Uterus (tissue), 3 donors: ENCODE measurements at regions not wholly inside any gene's neighbourhood (a gene's known extent, or its start where the extent isn't known, plus 50 kb on each side); places are given as distances from the start of the nearest gene placed in this dataset.

Experiments used
- DNase-seq, 2 donors: peaks; one replicate each; pipeline ENCODE4 v3.0.0-alpha.2; 2019 to 2020
- H3K27ac ChIP-seq, 2 donors: fragments of 200-600 bp; sonication (generic); 1 replicate in 1 of 2; 2 replicates in 1 of 2; pipeline ENCODE4 v1.5.1; 2016 to 2018
- H3K27me3 ChIP-seq, 2 donors: fragments of 200-600 bp; sonication (generic); one replicate each; pipeline ENCODE4 v1.5.1; 2018 to 2019; ENCODE audit warnings: control low read depth in 1 of 2
- H3K36me3 ChIP-seq, 2 donors: fragments of 200-600 bp; sonication (generic); one replicate each; pipeline ENCODE4 v1.5.1; 2019; ENCODE audit warnings: control low read depth in 1 of 2
- H3K4me1 ChIP-seq, 2 donors: fragments of 200-600 bp; sonication (generic); one replicate each; pipeline ENCODE4 v1.5.1; 2018 to 2019; ENCODE audit warnings: control low read depth in 1 of 2
- H3K4me3 ChIP-seq, 2 donors: fragments of 200-600 bp; sonication (generic); 1 replicate in 1 of 2; 2 replicates in 1 of 2; pipeline ENCODE4 v1.5.1; 2018 to 2019; ENCODE audit warnings: mild to moderate bottlenecking in 1 of 2
- H3K9me3 ChIP-seq, 2 donors: fragments of 200-600 bp; sonication (generic); one replicate each; pipeline ENCODE4 v1.5.1; 2019; ENCODE audit warnings: control low read depth in 1 of 2
- CTCF ChIP-seq, 4 experiments: fragments of 200-600 bp in 2 of 4; fragments of 450-650 bp in 2 of 4; sonication (generic) in 2 of 4; IDR thresholded peaks; one replicate each; pipeline ENCODE4 v1.5.1; 2016 to 2019; ENCODE audit warnings: antibody characterized with exemption in 4 of 4, mild to moderate bottlenecking in 2 of 4, moderate library complexity in 1 of 4
- POLR2A ChIP-seq, 2 donors: fragments of 450-650 bp; IDR thresholded peaks; one replicate each; pipeline ENCODE4 v1.6.1; 2016; ENCODE audit warnings: antibody characterized with exemption in 2 of 2, mild to moderate bottlenecking in 1 of 2, moderate library complexity in 1 of 2
- intact Hi-C: fragments of 100-400 bp; cut with DNase I; formaldehyde crosslinking; loops from one replicate; pipeline ENCODE4 v1.15.1; 2023; ENCODE audit warnings: low total_unique reads
- donor health status: DM: yes; HTN: yes; CAD: no.

GRCh38 chr6:41404182-41404845 lies 68.9 kb downstream of the NCR2 start:
- TF ChIP-seq POLR2A (IDR thresholded peaks at IDR 0.05), result no peak
- no peak for TF ChIP-seq CTCF (IDR thresholded peaks at IDR 0.05)
- Histone ChIP-seq H3K4me3 (no peak overlapping the region), H3K4me1 (no peaks in the 10 kb centered on the region), H3K36me3 (no peaks in the 10 kb centered on the region), H3K27me3 (no peaks in the 10 kb centered on the region), H3K27ac (peak overlapping the region; percentile 29 to 53), H3K9me3 (no peaks in the 10 kb centered on the region)
- intact Hi-C loops, result no loop called here
- no peak for DNase-seq

DNA sequence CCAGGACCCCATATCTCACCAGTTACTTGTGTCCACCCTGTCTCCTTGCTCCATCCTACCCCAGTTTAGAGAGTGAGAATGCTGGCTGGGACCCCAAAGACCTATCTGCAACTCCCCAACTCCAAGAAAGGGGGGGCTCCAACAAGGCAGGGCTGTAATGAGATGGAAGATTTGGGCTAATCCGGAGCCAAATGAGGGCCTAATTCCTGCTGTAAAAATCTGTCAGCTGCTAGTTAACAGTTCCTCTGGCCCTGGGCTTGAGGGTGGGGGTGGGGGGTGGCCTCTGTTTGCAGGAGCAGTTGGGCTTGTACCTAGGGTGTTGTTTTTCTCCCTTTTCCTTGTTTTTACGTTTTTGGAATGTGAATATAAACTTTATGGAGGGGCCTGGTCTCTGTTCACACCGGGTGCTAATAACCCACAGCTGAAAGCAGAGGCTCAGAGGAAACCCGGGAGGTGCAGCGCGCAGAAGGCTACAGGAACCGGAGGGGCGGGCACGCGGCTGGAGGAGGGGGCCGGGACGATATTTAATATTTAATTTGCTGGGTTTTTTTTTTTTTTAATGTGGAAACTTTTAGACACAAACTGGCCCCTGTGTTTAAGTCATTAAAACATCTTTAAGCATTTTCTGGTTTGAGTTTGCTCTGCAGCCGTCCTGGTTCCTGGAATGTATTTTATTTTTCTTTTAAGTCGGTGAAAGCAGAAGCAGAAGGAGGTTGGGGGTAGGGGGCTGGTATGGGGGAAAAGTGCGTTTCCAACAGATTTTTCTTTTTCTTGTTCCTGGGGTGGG lies 70.7 kb downstream of the NCR2 start:
- Histone ChIP-seq H3K36me3 (no peaks in the 10 kb centered on the region), H3K4me1 (no peaks in the 10 kb centered on the region), H3K27ac (no peak overlapping the region), H3K27me3 (no peaks in the 10 kb centered on the region), H3K4me3 (no peak overlapping the region), H3K9me3 (no peaks in the 10 kb centered on the region)
- intact Hi-C loops, result no loop called here
- TF ChIP-seq CTCF (IDR thresholded peaks at IDR 0.05) (no peak), POLR2A (IDR thresholded peaks at IDR 0.05) (no peak)
- DNase-seq, result no peak

- DNase-seq, result no peak
- Histone ChIP-seq H3K27ac (no peak overlapping the region), H3K9me3 (no peaks in the 10 kb centered on the region), H3K27me3 (no peaks in the 10 kb centered on the region), H3K4me3 (no peak overlapping the region), H3K36me3 (no peaks in the 10 kb centered on the region), H3K4me1 (no peaks in the 10 kb centered on the region)
- TF ChIP-seq CTCF (IDR thresholded peaks at IDR 0.05) (no peak), POLR2A (IDR thresholded peaks at IDR 0.05) (no peak)
- intact Hi-C loops, result no loop called here
Measured at GRCh38 chr6:41406728-41407489, 71.5 kb downstream of the NCR2 start.

GRCh38 chr6:41408576-41408975 lies 73.2 kb downstream of the NCR2 start:
- Histone ChIP-seq H3K4me1 (no peaks in the 10 kb centered on the region), H3K9me3 (no peaks in the 10 kb centered on the region), H3K4me3 (no peak overlapping the region), H3K36me3 (no peaks in the 10 kb centered on the region), H3K27me3 (no peaks in the 10 kb centered on the region), H3K27ac (no peak overlapping the region)
- no peak for DNase-seq
- no peak for TF ChIP-seq POLR2A (IDR thresholded peaks at IDR 0.05)
- TF ChIP-seq CTCF (IDR thresholded peaks at IDR 0.05), result no peak
- intact Hi-C loops, result no loop called here

DNA sequence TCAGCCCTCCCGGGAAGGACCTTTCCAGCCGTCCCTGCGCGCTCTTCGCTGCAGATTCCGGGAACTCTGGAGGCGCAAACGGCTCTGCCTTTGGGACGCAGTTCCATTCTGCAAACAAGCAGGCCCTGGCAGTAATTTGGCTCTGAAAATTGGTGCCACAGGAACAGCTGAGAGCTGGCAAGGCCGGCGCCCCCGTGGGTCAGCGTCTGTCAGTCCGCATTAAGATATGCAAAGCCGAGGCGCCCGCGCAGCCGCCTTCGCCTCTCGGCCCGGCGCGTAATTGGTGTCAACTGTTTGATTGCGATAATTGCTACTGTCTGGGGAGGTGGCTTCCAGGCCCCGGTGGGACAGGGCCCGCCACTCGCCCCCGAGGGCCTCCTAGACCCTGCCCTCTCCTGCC lies 73.6 kb downstream of the NCR2 start:
- intact Hi-C loops, result no loop called here
- Histone ChIP-seq H3K4me3 (no peak overlapping the region), H3K27me3 (no peaks in the 10 kb centered on the region), H3K9me3 (no peaks in the 10 kb centered on the region), H3K36me3 (no peaks in the 10 kb centered on the region), H3K27ac (no peak overlapping the region), H3K4me1 (no peaks in the 10 kb centered on the region)
- no peak for DNase-seq
- TF ChIP-seq CTCF (IDR thresholded peaks at IDR 0.05) (no peak), POLR2A (IDR thresholded peaks at IDR 0.05) (no peak)
